B cell (primary cell): ENCODE measurements at regions not wholly inside any gene's neighbourhood (a gene's known extent, or its start where the extent isn't known, plus 50 kb on each side); places are given as distances from the start of the nearest gene placed in this dataset.

Source experiments
- ATAC-seq: fragments of 200-7000 bp; cut with Tn5 transposase; one replicate; pipeline ENCODE4 v1.10.0; 2021; ENCODE audit warnings: low read depth, mild to moderate bottlenecking, moderate number of reproducible peaks, moderate library complexity
- CTCF ChIA-PET: fragments of 350-600 bp; sonication (Branson Sonifier 250); formaldehyde crosslinking; loops from one replicate; lab custom pipeline; 2021; ENCODE audit warnings: antibody characterized with exemption, inconsistent platforms; lab: Charles Lee
- POLR2A ChIA-PET: fragments of 350-600 bp; sonication (Branson Sonifier 250); formaldehyde crosslinking; loops from one replicate; lab custom pipeline; 2021; ENCODE audit warnings: antibody characterized with exemption; lab: Charles Lee
- DNase-seq: peaks from one replicate; pipeline ENCODE4 v3.0.0; 2013
- H2AFZ ChIP-seq: 2 replicates; pipeline ENCODE4 v1.6.1; 2012; ENCODE audit warnings: mild to moderate bottlenecking, low read depth, low read length; ENCODE audit not compliant: insufficient read depth, poor library complexity, severe bottlenecking
- H3K27ac ChIP-seq, 2 donors: 1 replicate in 1 of 2; 2 replicates in 1 of 2; pipeline ENCODE4 v1.5.1; 2012 to 2013; ENCODE audit warnings: low read length in 2 of 2, mild to moderate bottlenecking in 2 of 2, moderate library complexity in 1 of 2
- H3K27me3 ChIP-seq, 4 experiments: fragments of 200-600 bp in 1 of 4; sonication (generic) in 1 of 4; replicated peaks in 1 of 4; 1 replicate in 2 of 4; 2 replicates in 2 of 4; pipeline versions ENCODE4 v1.6.1 to v1.7.0; 2013 to 2016; ENCODE audit warnings: low read length in 3 of 4, mild to moderate bottlenecking in 2 of 4, mixed read lengths in 1 of 4, moderate library complexity in 1 of 4; ENCODE audit not compliant: insufficient read depth in 4 of 4, control insufficient read depth in 3 of 4; ENCODE audit errors: control extremely low read depth in 1 of 4
- H3K36me3 ChIP-seq, 2 experiments: replicated peaks in 1 of 2; 1 replicate in 1 of 2; 2 replicates in 1 of 2; pipeline versions ENCODE4 v1.6.1 to v1.7.1; 2013; ENCODE audit warnings: low read length in 1 of 2; ENCODE audit not compliant: insufficient read depth in 2 of 2, control insufficient read depth in 1 of 2; ENCODE audit errors: control extremely low read depth in 1 of 2, extremely low read depth in 1 of 2
- H3K4me1 ChIP-seq, 2 donors: fragments of 200-600 bp in 1 of 2; sonication (generic) in 1 of 2; 1 replicate in 1 of 2; 2 replicates in 1 of 2; pipeline versions ENCODE4 v1.5.1 to v1.6.1; 2013 to 2017; ENCODE audit warnings: low read length in 2 of 2; ENCODE audit not compliant: control insufficient read depth in 2 of 2, insufficient read depth in 2 of 2
- H3K4me2 ChIP-seq: replicated peaks from 2 replicates; pipeline ENCODE3; 2012; ENCODE audit warnings: mild to moderate bottlenecking, low read depth, low read length; ENCODE audit not compliant: poor library complexity, severe bottlenecking
- H3K4me3 ChIP-seq, 5 experiments: fragments of 200-600 bp in 1 of 5; sonication (generic) in 1 of 5; 1 replicate in 3 of 5; 2 replicates in 2 of 5; pipeline versions ENCODE4 v1.5.1 to v1.7.0; 2011 to 2016; ENCODE audit warnings: low read length in 4 of 5, mild to moderate bottlenecking in 4 of 5, low read depth in 2 of 5, control low read depth in 1 of 5, moderate library complexity in 1 of 5; ENCODE audit not compliant: insufficient read depth in 1 of 5; ENCODE audit errors: control extremely low read depth in 1 of 5, extremely low read depth in 1 of 5
- H3K79me2 ChIP-seq: fragments of 200-600 bp; sonication (generic); one replicate; pipeline ENCODE4 v1.6.0; 2016; ENCODE audit warnings: low read length; ENCODE audit not compliant: control insufficient read depth, insufficient read depth
- H3K9ac ChIP-seq: fragments of 200-600 bp; sonication (generic); 2 replicates; pipeline ENCODE4 v1.6.1; 2017; ENCODE audit warnings: mild to moderate bottlenecking, low read length, moderate library complexity
- H3K9me3 ChIP-seq, 3 donors: one replicate each; pipeline versions ENCODE4 v1.6.1 to v1.7.1; 2013; ENCODE audit warnings: low read length in 2 of 3; ENCODE audit not compliant: control insufficient read depth in 2 of 3, insufficient read depth in 1 of 3; ENCODE audit errors: control extremely low read depth in 1 of 3
- H4K20me1 ChIP-seq: 2 replicates; pipeline ENCODE4 v1.6.0; 2012; ENCODE audit warnings: mild to moderate bottlenecking, low read length; ENCODE audit not compliant: insufficient read depth, control insufficient read depth, poor library complexity, severe bottlenecking
- H3K27ac Mint-ChIP-seq: one replicate; pipeline ENCODE4 v1.8.0; 2021; ENCODE audit warnings: mixed read lengths
- H3K27me3 Mint-ChIP-seq: one replicate; pipeline ENCODE4 v1.8.0; 2021; ENCODE audit warnings: mixed read lengths
- H3K4me1 Mint-ChIP-seq: one replicate; pipeline ENCODE4 v1.8.0; 2021; ENCODE audit warnings: mixed read lengths
- H3K4me3 Mint-ChIP-seq: one replicate; pipeline ENCODE4 v1.8.0; 2021; ENCODE audit warnings: mixed read lengths
- H3K9me3 Mint-ChIP-seq: one replicate; pipeline ENCODE4 v1.8.0; 2022; ENCODE audit warnings: mixed read lengths; ENCODE audit not compliant: insufficient read depth
- CTCF ChIP-seq: fragments of 200-600 bp; IDR thresholded peaks from one replicate; pipeline ENCODE4 v1.8.0; 2022; ENCODE audit warnings: antibody characterized with exemption, mild to moderate bottlenecking
- EZH2 ChIP-seq: IDR thresholded peaks from 2 replicates; pipeline ENCODE4 v1.6.1; 2012; ENCODE audit warnings: borderline replicate concordance, low read depth, mild to moderate bottlenecking, moderate library complexity, low read length; ENCODE audit not compliant: insufficient read depth, poor library complexity, severe bottlenecking
- WGBS: methylation state at CpG from one replicate; pipeline ENCODE4 v1.1.5; 2013; ENCODE audit warnings: missing lambda C conversion rate; ENCODE audit not compliant: insufficient coverage; 5-methylcytosine and 5-hydroxymethylcytosine counted together
- intact Hi-C: fragments of 100-400 bp; cut with micrococcal nuclease; formaldehyde crosslinking; loops from one replicate; pipeline ENCODE4 v1.10.0; 2022

GRCh38 chr3:22587446-22587845 is 615.7 kb upstream of the UBE2E2 start:
- Histone ChIP-seq H3K9me3 (peaks cover 0 to 4% (median 0%) of the 10 kb centered on the region in 3 donors), H3K4me2 (no peak overlapping the region), H3K36me3 (no peaks in the 10 kb centered on the region), H3K27me3 (peaks cover 0 to 3% (median 0%) of the 10 kb centered on the region in 4 experiments), H3K79me2 (no peaks in the 10 kb centered on the region), H3K27ac (no peak overlapping the region), H3K9ac (no peak overlapping the region), H2AFZ (no peak overlapping the region), H3K4me3 (no peak overlapping the region), H3K4me1 (no peaks in the 10 kb centered on the region), H4K20me1 (no peaks in the 10 kb centered on the region)
- intact Hi-C loops: no loop called here
- Mint-ChIP-seq H3K9me3 (no peaks in the 10 kb centered on the region), H3K4me3 (no peak overlapping the region), H3K27ac (no peak overlapping the region), H3K27me3 (no peaks in the 10 kb centered on the region), H3K4me1 (no peaks in the 10 kb centered on the region)
- 100% methylated on average over 1 of the region's 7 CpGs for WGBS
- TF ChIP-seq EZH2: no peak
- ChIA-PET POLR2A (no interaction called here), CTCF (no interaction called here)
- DNase-seq (no peak), ATAC-seq (no peak)

GRCh38 chr3:22593638-22594037 is 609.5 kb upstream of the UBE2E2 start:
- Histone ChIP-seq H4K20me1 (no peaks in the 10 kb centered on the region), H3K4me3 (no peak overlapping the region), H3K9ac (no peak overlapping the region), H3K27ac (no peak overlapping the region), H3K79me2 (no peaks in the 10 kb centered on the region), H3K4me2 (no peak overlapping the region), H3K36me3 (no peaks in the 10 kb centered on the region), H3K9me3 (peaks cover 0 to 7% (median 0%) of the 10 kb centered on the region in 3 donors), H2AFZ (no peak overlapping the region), H3K4me1 (no peaks in the 10 kb centered on the region), H3K27me3 (no peaks in the 10 kb centered on the region)
- Mint-ChIP-seq H3K27ac (no peak overlapping the region), H3K9me3 (peaks cover 9% of the 10 kb centered on the region), H3K4me1 (no peaks in the 10 kb centered on the region), H3K4me3 (no peak overlapping the region), H3K27me3 (no peaks in the 10 kb centered on the region)
- ChIA-PET CTCF (no interaction called here), POLR2A (no interaction called here)
- no CpG with 5 or more reads among the region's 3 CpGs for WGBS
- no peak for DNase-seq
- intact Hi-C loops: no loop called here
- no peak for ATAC-seq
- TF ChIP-seq EZH2: no peak
- TF ChIP-seq CTCF: no peak
